ENCODE measurements at regions not wholly inside any gene's neighbourhood (a gene's known extent, or its start where the extent isn't known, plus 50 kb on each side); places are given as distances from the start of the nearest gene placed in this dataset.

GRCh38 chrX:127085939-127086338 is 266.4 kb downstream of the PRR32 start:
- no peak overlapping the region for H3K4me3 ChIP-seq
- WGBS, 3 donors: 78 to 84% (median 79%) methylated on average over 2 of the region's 2 CpGs
- intact Hi-C loops (cut with DNase I): no loop called here
- no peaks in the 10 kb centered on the region for H3K4me1 ChIP-seq
- no peaks in the 10 kb centered on the region for H3K9me3 ChIP-seq
- TF ChIP-seq, protein P1, sequence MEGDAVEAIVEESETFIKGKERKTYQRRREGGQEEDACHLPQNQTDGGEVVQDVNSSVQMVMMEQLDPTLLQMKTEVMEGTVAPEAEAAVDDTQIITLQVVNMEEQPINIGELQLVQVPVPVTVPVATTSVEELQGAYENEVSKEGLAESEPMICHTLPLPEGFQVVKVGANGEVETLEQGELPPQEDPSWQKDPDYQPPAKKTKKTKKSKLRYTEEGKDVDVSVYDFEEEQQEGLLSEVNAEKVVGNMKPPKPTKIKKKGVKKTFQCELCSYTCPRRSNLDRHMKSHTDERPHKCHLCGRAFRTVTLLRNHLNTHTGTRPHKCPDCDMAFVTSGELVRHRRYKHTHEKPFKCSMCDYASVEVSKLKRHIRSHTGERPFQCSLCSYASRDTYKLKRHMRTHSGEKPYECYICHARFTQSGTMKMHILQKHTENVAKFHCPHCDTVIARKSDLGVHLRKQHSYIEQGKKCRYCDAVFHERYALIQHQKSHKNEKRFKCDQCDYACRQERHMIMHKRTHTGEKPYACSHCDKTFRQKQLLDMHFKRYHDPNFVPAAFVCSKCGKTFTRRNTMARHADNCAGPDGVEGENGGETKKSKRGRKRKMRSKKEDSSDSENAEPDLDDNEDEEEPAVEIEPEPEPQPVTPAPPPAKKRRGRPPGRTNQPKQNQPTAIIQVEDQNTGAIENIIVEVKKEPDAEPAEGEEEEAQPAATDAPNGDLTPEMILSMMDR (IDR thresholded peaks at IDR 0.05): no peak
- no peak for DNase-seq
- no peak for ATAC-seq
- no peaks in the 10 kb centered on the region for H3K36me3 ChIP-seq (ENCODE audit: insufficient read depth in 1 of 2, low read depth in 1 of 2)
- H3K27ac ChIP-seq: no peak overlapping the region
- no peaks in the 10 kb centered on the region for H3K27me3 ChIP-seq (ENCODE audit: insufficient read depth in 3 of 3, low read length in 2 of 3)

- TF ChIP-seq, protein P1 (IDR thresholded peaks at IDR 0.05): no peak
- Histone ChIP-seq H3K27me3 (ENCODE audit: insufficient read depth in 3 of 3, low read length in 2 of 3) (no peaks in the 10 kb centered on the region), H3K4me3 (no peak overlapping the region), H3K4me1 (no peaks in the 10 kb centered on the region), H3K36me3 (ENCODE audit: insufficient read depth in 1 of 2, low read depth in 1 of 2) (no peaks in the 10 kb centered on the region), H3K9me3 (no peaks in the 10 kb centered on the region), H3K27ac (no peak overlapping the region)
- 34 to 48% (median 42%) methylated on average over 3 of the region's 3 CpGs for WGBS, 3 donors
- DNase-seq (no peak), ATAC-seq (no peak)
- intact Hi-C loops (cut with DNase I): no loop called here
These were observed 293.2 kb downstream of the PRR32 start for GRCh38 chrX:127112726-127113125.

DNA sequence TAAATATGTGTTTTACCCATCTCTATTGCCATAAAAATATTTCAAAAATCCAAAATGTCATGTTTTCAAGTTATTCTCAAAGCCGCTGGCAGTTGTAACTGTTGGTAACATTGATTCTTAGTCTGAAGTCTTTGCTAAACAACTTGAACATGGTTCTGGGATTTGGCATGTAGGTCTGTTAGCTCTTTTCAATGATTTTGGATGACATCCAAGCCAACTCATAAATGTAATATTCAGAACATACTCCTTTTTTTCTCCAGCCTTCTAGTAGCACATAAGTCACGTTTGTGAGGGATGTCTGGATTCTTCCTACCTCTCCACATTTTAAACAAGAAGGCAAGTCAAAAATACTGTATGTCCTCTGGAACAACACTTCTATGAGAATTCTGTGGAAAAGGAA is 305.3 kb downstream of the PRR32 start:
- intact Hi-C loops (cut with DNase I): no loop called here
- Histone ChIP-seq H3K4me3 (no peak overlapping the region), H3K9me3 (no peaks in the 10 kb centered on the region), H3K27ac (no peak overlapping the region), H3K4me1 (no peaks in the 10 kb centered on the region), H3K27me3 (ENCODE audit: insufficient read depth in 3 of 3, low read length in 2 of 3) (no peaks in the 10 kb centered on the region), H3K36me3 (ENCODE audit: insufficient read depth in 1 of 2, low read depth in 1 of 2) (no peaks in the 10 kb centered on the region)
- no peak for DNase-seq
- TF ChIP-seq, protein P1 (IDR thresholded peaks at IDR 0.05): no peak
- no peak for ATAC-seq
- 40 to 58% (median 47%) methylated on average over 2 of the region's 2 CpGs for WGBS, 3 donors

DNA sequence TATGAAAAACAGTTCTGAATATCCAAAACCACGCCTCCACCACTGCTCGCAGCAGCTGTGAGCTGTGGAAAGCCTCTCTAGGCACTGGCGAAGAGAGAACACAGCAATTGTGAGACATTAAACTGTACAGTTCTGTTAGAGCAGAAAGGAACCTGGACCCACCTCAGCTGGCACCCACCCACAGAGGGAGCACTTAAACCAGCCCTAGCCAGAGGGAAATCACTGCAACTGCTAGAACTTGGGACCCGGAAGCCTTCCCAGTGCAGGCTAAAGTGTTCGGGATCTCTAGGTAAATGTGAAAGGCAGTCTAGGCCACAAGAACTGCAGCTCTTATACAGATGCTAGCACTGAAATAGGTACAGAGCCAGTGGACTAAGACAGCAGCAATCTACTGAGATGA is 308.8 kb downstream of the PRR32 start:
- H3K4me3 ChIP-seq: no peak overlapping the region
- no peaks in the 10 kb centered on the region for H3K9me3 ChIP-seq
- TF ChIP-seq, protein P1 (IDR thresholded peaks at IDR 0.05): no peak
- intact Hi-C loops (cut with DNase I): no loop called here
- H3K36me3 ChIP-seq (ENCODE audit: insufficient read depth in 1 of 2, low read depth in 1 of 2): no peaks in the 10 kb centered on the region
- ATAC-seq (no peak), DNase-seq (no peak)
- H3K27me3 ChIP-seq (ENCODE audit: insufficient read depth in 3 of 3, low read length in 2 of 3): no peaks in the 10 kb centered on the region
- no peaks in the 10 kb centered on the region for H3K4me1 ChIP-seq
- 82 to 88% (median 87%) methylated on average over 5 of the region's 5 CpGs for WGBS, 3 donors
- no peak overlapping the region for H3K27ac ChIP-seq

- H3K27me3 ChIP-seq (ENCODE audit: insufficient read depth in 3 of 3, low read length in 2 of 3): no peaks in the 10 kb centered on the region
- 67 to 92% (median 81%) methylated on average over 2 of the region's 2 CpGs for WGBS, 3 donors
- H3K9me3 ChIP-seq: no peaks in the 10 kb centered on the region
- ATAC-seq: no peak
- DNase-seq: peak in 1 of 2 donors; percentile 7
- H3K4me3 ChIP-seq: no peak overlapping the region
- no peaks in the 10 kb centered on the region for H3K36me3 ChIP-seq (ENCODE audit: insufficient read depth in 1 of 2, low read depth in 1 of 2)
- intact Hi-C loops (cut with DNase I): no loop called here
- TF ChIP-seq, protein P1 (IDR thresholded peaks at IDR 0.05): no peak
- H3K27ac ChIP-seq: no peak overlapping the region
- no peaks in the 10 kb centered on the region for H3K4me1 ChIP-seq
These were observed 310.0 kb downstream of the PRR32 start for GRCh38 chrX:127129510-127129909.

Measured in psoas muscle (tissue), 7 donors.